GM21367 (cell line): ENCODE measurements at regions not wholly inside any gene's neighbourhood (a gene's known extent, or its start where the extent isn't known, plus 50 kb on each side); places are given as distances from the start of the nearest gene placed in this dataset.

ENCODE experiments used
- ATAC-seq: cut with Tn5 transposase; IDR thresholded peaks from one replicate; pipeline ENCODE4 v1.9.1; 2021; ENCODE audit not compliant: unreplicated experiment

- no peak for ATAC-seq
Measured at GRCh38 chrX:97763981-97764380, 880.3 kb downstream of the RPA4 start.

DNA sequence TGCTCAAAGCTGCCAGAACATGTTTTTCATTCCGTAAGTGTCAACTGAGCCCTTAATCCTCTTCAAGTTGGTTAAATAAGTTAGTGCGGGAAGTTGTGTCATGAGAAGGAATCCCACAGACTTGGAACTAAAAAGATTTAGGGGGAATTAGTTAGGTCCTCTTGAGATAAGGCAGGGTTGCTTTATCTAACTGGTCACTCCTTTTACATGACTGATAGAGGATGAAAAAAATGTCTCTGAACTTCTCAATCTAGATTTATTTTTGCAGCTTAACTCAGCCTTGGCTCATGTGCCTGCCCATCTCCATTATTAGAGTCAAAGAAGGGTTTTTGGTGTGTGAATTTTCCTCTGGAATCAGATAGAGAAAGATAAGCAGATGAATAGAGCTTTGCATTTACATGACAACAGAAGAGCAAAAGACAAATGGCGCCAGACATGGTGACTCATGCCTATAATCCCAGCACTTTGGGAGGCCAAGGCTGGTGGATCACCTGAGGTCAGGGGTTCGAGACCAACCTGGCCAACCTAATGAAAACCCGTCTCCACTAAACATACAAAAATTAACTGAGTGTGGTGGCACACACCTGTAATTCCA, 882.9 kb downstream of the RPA4 start:
- no peak for ATAC-seq

GRCh38 chrX:97787311-97787710, 903.6 kb downstream of the RPA4 start:
- no peak for ATAC-seq

DNA sequence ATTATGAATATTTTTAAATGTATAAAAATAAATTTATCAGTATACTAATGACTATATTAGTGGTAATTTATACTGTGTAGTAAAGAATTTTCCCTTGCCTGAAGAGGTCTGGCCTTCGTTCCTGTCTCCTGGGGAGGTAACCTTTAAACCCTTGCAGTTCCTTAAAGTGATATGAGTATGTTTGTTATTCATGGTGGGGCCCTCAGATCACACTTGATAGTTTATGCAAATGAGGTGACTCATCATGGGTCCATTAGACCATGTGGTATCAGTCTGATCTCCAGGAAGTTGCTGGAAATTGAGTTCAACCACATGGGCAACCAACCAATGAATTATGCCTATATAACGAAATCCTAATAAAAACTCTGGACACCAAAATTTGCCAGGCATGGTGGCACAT, 904.1 kb downstream of the RPA4 start:
- ATAC-seq = no peak

GRCh38 chrX:97790850-97791249, 907.1 kb downstream of the RPA4 start:
- peak; percentile 74 for ATAC-seq

- no peak for ATAC-seq
Measured at GRCh38 chrX:97797076-97797475, 913.4 kb downstream of the RPA4 start.

DNA sequence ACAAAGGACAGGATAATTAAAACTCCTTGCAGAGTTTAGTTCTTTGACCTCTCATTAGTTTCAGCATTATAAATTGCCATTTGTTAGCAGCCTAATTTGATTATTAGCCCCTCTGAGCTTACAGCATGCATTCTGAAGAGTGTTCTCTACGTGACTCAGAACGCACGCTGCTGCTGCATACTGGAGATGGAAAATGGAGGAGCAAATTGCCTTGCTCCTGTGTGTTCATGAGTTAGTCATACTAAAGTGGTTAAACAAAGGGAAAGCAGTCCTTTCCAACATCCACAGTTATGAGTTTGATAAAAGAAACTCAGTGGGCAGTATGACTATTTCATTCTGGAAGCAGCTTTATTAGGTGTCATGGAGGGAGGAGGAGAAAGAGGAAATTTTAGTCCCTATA, 922.5 kb downstream of the RPA4 start:
- no peak for ATAC-seq

- no peak for ATAC-seq
Measured at GRCh38 chrX:97806946-97807345, 923.2 kb downstream of the RPA4 start.

GRCh38 chrX:97820170-97820569, 936.5 kb downstream of the RPA4 start:
- ATAC-seq = no peak

GRCh38 chrX:97828471-97828870, 944.8 kb downstream of the RPA4 start:
- ATAC-seq = no peak

DNA sequence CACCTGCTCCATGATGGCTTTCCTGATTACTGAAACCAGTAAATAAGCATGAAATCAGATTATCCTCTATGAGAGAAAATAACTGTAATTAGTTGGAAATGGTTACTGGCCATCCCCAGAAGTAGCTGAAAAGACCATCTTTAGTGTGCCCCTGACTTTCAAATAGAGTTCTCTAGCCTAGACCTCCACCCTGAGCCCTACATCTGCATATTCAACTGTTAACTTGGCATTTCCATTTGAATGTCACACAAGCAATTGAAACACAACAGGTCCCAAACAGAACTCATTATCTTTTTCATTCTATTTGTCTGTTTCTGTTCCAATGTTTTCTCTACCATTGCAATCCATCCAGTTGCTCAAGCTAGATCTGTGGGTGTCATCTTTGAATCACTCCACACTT, 952.3 kb downstream of the RPA4 start:
- no peak for ATAC-seq

DNA sequence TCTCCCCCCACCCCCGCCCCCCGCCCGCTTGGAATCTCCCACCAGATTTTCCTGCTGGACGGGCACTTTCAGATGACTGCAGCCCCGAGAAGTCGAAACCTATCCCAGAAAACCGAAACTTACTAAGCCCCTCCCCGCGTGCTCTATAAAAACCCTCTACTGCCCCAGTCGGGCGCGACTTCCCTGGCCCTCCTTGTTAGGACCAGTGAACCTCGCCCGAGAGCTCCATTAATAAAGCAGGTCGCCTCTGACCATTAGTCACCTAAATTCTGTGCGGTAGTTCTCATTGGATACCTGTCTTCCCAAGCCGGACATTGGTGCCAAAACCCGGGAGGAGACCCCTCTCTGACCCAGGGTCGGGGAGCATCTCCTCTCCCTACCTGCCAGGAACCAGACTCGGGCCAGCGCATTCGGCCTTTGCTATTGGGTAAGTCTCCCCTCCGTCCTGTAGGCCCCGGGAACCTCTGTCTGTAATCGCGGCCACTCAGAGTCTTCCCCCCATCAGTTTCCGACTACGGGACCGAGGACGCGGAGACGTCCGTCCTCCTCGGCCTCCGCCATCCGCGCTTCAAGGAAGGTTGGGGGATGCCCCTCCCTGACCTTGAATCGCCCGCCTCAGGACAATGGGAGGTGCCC, 958.0 kb downstream of the RPA4 start:
- ATAC-seq = no peak

DNA sequence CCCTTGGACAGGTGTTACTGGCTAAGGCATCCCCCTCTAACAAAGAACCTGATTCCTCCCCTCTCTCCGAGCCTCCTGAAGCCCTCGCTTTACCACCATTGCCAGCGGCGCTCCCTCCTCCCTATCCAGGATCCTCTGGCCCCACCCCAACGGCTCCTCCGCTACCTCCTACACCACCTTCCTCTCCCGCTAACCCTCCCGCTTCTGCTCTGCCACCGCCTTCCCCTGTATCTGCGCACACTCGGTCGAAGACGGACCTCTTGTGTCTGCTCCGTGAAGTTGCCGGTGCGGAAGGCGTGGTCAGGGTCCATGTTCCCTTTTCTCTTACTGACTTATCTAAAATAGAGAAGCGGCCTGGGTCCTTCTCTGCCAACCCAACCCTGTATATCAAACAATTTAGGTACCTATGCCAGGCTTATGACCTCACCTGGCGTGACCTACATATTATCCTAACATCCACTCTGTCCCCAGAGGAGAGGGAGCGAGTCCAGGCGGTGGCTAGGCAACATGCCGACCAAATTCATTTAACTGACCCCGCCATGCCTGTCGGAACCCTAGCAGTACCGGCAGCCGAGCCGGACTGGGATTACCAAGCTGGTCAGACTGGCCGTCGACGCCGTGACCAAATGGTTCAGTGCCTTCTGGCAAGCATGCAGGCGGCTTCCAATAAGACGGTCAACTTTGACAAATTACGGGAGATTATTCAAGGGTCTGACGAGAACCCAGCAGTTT, 958.9 kb downstream of the RPA4 start:
- no peak for ATAC-seq

DNA sequence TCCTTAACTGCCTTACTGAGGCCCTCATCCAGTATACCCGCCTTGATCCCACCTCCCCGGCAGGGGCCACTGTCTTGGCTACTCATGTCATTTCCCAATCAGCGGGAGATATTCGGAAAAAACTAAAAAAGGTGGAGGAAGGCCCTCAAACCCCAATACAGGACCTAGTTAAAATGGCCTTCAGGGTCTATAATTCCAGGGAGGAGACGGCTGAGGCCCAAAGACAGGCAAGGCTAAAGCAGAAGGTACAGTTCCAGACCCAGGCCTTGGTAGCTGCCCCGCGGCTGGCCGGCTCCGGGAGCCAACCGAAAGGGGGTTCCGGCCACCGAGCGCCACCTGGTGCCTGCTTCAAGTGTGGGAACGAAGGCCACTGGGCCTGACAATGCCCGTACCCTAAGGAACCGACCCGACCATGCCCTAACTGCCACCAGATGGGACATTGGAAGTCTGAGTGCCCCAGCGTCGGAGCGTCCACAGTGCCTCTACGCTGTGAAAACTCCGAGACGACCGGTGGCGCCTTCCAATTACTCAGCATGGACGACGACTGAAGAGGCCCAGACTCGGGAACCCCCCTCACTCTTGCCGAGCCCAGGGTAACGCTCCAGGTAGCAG, 959.6 kb downstream of the RPA4 start:
- ATAC-seq = no peak

DNA sequence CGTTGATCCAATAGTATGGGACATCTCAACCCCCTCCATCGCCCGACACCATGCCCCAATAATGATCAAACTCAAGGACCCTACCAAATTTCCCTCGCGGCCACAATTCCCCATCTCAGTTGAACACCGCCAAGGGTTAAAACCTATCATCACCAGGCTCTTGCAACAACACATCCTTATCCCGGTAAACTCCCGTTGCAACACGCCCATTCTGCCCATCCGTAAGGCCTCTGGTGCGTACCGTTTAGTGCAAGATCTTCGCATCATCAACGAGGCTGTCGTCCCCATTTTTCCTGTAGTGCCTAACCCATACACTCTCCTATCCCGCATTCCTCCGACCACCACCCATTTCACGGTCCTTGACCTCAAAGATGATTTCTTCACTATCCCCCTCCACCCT, 960.5 kb downstream of the RPA4 start:
- no peak for ATAC-seq

GRCh38 chrX:97844943-97845342, 961.2 kb downstream of the RPA4 start:
- ATAC-seq = no peak

GRCh38 chrX:97845451-97845850, 961.7 kb downstream of the RPA4 start:
- ATAC-seq = no peak

GRCh38 chrX:97846228-97846627, 962.5 kb downstream of the RPA4 start:
- ATAC-seq = no peak

- no peak for ATAC-seq
Measured at GRCh38 chrX:97846718-97847237, 963.1 kb downstream of the RPA4 start.

DNA sequence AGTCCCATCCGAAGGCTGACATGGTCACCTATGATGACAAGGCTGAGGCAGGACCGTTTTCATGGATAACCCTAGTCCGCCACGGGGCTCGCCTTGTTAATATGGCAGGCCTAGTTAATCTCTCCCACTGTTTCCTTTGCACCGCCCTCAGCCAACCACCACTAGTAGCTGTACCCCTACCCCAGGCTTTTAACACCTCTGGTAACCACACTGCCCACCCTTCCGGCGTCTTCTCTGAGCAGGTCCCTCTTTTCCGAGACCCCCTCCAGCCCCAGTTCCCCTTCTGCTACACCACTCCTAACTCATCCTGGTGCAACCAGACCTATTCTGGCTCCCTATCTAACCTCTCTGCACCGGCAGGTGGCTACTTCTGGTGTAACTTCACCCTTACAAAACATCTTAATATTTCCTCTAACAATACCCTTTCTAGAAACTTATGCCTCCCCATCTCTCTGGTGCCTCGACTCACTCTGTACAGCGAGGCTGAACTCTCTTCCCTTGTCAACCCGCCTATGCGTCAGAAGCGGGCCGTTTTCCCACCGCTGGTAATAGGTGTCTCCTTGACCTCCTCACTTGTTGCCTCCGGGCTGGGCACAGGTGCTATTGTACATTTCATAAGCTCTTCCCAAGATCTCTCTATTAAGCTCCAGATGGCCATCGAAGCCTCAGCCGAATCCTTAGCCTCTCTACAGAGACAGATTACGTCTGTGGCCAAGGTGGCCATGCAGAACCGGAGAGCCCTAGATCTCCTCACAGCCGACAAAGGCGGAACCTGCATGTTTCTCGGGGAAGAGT, 964.4 kb downstream of the RPA4 start:
- ATAC-seq = no peak

DNA sequence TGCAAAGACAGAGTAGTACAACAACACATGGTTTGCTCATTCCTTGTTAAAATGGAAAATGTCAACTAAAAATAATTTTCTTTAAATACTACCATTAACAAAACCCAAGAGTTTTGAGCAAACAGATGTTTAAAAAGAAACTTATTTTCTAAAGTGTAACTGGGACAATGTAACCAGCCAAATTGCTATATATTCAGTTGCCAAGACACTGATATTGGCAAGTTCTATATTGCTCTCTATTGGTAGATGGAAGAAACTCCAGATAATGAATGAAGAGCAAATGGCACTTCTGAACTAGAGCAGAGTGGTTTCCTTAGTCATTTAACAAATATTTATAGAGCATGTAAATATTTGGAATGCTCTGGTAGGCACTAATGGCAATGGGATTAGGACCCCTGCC, 966.2 kb downstream of the RPA4 start:
- no peak for ATAC-seq
